GM23338 (cell line): ENCODE measurements at regions not wholly inside any gene's neighbourhood (a gene's known extent, or its start where the extent isn't known, plus 50 kb on each side); places are given as distances from the start of the nearest gene placed in this dataset.

Source experiments
- ATAC-seq: fragments of 200-7000 bp; cut with Tn5 transposase; 3 replicates; pipeline ENCODE4 v1.9.1; 2020
- DNase-seq: peaks from one replicate; pipeline ENCODE4 v3.0.0-alpha.2; 2015; ENCODE audit warnings: low spot score
- H2AFZ ChIP-seq: fragments of 200-600 bp; sonication (generic); 2 replicates; pipeline ENCODE4 v1.8.0; 2016; ENCODE audit warnings: antibody characterized with exemption, mild to moderate bottlenecking, moderate library complexity
- H3F3A ChIP-seq: fragments of 200-600 bp; sonication (generic); replicated peaks from 2 replicates; pipeline ENCODE4 v1.8.0; 2017; ENCODE audit warnings: antibody characterized with exemption, mixed run types, low read depth
- H3K27ac ChIP-seq: fragments of 200-600 bp; sonication (generic); 2 replicates; pipeline ENCODE4 v1.6.1; 2016; ENCODE audit warnings: low read depth
- H3K27me3 ChIP-seq: fragments of 200-600 bp; sonication (generic); 2 replicates; pipeline ENCODE4 v1.8.0; 2016; ENCODE audit warnings: mild to moderate bottlenecking, mixed run types, moderate library complexity; ENCODE audit not compliant: insufficient read depth
- H3K36me3 ChIP-seq: fragments of 200-600 bp; sonication (generic); 2 replicates; pipeline ENCODE4 v1.8.0; 2016; ENCODE audit warnings: mild to moderate bottlenecking; ENCODE audit not compliant: insufficient read depth
- H3K4me1 ChIP-seq: fragments of 200-600 bp; sonication (generic); 2 replicates; pipeline ENCODE4 v1.8.0; 2016; ENCODE audit warnings: mild to moderate bottlenecking, moderate library complexity; ENCODE audit not compliant: insufficient read depth
- H3K4me2 ChIP-seq: fragments of 200-600 bp; sonication (generic); 2 replicates; pipeline ENCODE4 v1.7.1; 2017; ENCODE audit warnings: mixed run types
- H3K4me3 ChIP-seq: fragments of 200-600 bp; sonication (generic); 2 replicates; pipeline ENCODE4 v1.6.1; 2016; ENCODE audit warnings: mixed run types
- H3K79me2 ChIP-seq: fragments of 200-600 bp; sonication (generic); replicated peaks from 2 replicates; pipeline ENCODE4 v1.8.0; 2017; ENCODE audit warnings: mild to moderate bottlenecking; ENCODE audit not compliant: insufficient read depth
- H3K9me2 ChIP-seq: fragments of 200-600 bp; sonication (generic); 2 replicates; pipeline ENCODE4 v1.8.0; 2017; ENCODE audit not compliant: insufficient read depth
- H4K20me1 ChIP-seq: fragments of 200-600 bp; sonication (generic); replicated peaks from 2 replicates; pipeline ENCODE4 v1.8.0; 2017; ENCODE audit warnings: mild to moderate bottlenecking; ENCODE audit not compliant: insufficient read depth
- H3K27ac Mint-ChIP-seq: 2 replicates; pipeline ENCODE4 v1.8.0; 2020; ENCODE audit warnings: inconsistent platforms, mild to moderate bottlenecking, moderate library complexity, mixed read lengths
- H3K27me3 Mint-ChIP-seq: 3 replicates; pipeline ENCODE4 v1.8.0; 2022; ENCODE audit warnings: low read depth, mild to moderate bottlenecking, moderate library complexity, mixed read lengths, inconsistent platforms; ENCODE audit not compliant: insufficient read depth, poor library complexity
- H3K36me3 Mint-ChIP-seq: 3 replicates; pipeline ENCODE4 v1.8.0; 2021; ENCODE audit warnings: low read depth, mild to moderate bottlenecking, inconsistent platforms, moderate library complexity, mixed read lengths
- H3K4me1 Mint-ChIP-seq: 3 replicates; pipeline ENCODE4 v1.8.0; 2020; ENCODE audit warnings: mild to moderate bottlenecking, inconsistent platforms, mixed read lengths
- H3K4me3 Mint-ChIP-seq: 3 replicates; pipeline ENCODE4 v1.8.0; 2021; ENCODE audit warnings: moderate library complexity, mild to moderate bottlenecking, inconsistent platforms, mixed read lengths
- H3K9me3 Mint-ChIP-seq: 3 replicates; pipeline ENCODE4 v1.8.0; 2020; ENCODE audit warnings: moderate library complexity, mild to moderate bottlenecking, inconsistent platforms, mixed read lengths
- CREB1 ChIP-seq: fragments of 250-450 bp; sonication (Bioruptor Pico); IDR thresholded peaks from 2 replicates; pipeline ENCODE4 v1.5.0; 2020; ENCODE audit warnings: low read depth, mild to moderate bottlenecking, moderate library complexity
- EZH2 ChIP-seq: fragments of 200-600 bp; sonication (generic); IDR thresholded peaks from one replicate; pipeline ENCODE4 v1.8.0; 2017; ENCODE audit warnings: antibody characterized with exemption, mild to moderate bottlenecking, low read depth; ENCODE audit not compliant: unreplicated experiment
- EZH2phosphoT487 ChIP-seq: fragments of 200-600 bp; sonication (generic); IDR thresholded peaks from one replicate; pipeline ENCODE4 v1.8.1; 2018; ENCODE audit warnings: antibody characterized with exemption; ENCODE audit not compliant: unreplicated experiment
- JUNB ChIP-seq: IDR thresholded peaks from one replicate; pipeline ENCODE4 v1.6.1; 2016; ENCODE audit warnings: antibody characterized with exemption; ENCODE audit not compliant: unreplicated experiment
- NANOG ChIP-seq: IDR thresholded peaks from 2 replicates; pipeline ENCODE4 v1.6.1; 2016; ENCODE audit warnings: antibody characterized with exemption, borderline replicate concordance
- POLR2AphosphoS5 ChIP-seq: IDR thresholded peaks from 2 replicates; pipeline ENCODE4 v1.6.1; 2016; ENCODE audit warnings: antibody characterized with exemption, low read depth
- ZNF114 ChIP-seq: fragments of 250-450 bp; sonication (Bioruptor Pico); IDR thresholded peaks from 2 replicates; pipeline ENCODE4 v1.5.0; 2020; ENCODE audit warnings: mild to moderate bottlenecking, moderate library complexity
- ZNF331 ChIP-seq: fragments of 250-450 bp; sonication (Bioruptor Pico); IDR thresholded peaks from 2 replicates; pipeline ENCODE4 v1.5.0; 2020; ENCODE audit warnings: low read depth, mild to moderate bottlenecking, moderate library complexity
- TF ChIP-seq, protein P1 (sequence below): IDR thresholded peaks from one replicate; pipeline ENCODE4 v1.6.1; 2018; ENCODE audit warnings: antibody characterized with exemption; ENCODE audit not compliant: unreplicated experiment
- TF ChIP-seq, protein P2 (sequence below), 2 experiments: fragments of 200-600 bp in 1 of 2; sonication (generic) in 1 of 2; conservative IDR thresholded peaks; 2 replicates each; pipeline versions ENCODE4 v1.5.1 to v1.6.1; 2016 to 2017; ENCODE audit warnings: antibody characterized with exemption in 2 of 2, low read depth in 2 of 2, mild to moderate bottlenecking in 2 of 2, moderate library complexity in 1 of 2
- TF ChIP-seq, protein P3 (sequence below): IDR thresholded peaks from 2 replicates; pipeline ENCODE4 v1.6.1; 2016; ENCODE audit warnings: antibody characterized with exemption

DNA sequence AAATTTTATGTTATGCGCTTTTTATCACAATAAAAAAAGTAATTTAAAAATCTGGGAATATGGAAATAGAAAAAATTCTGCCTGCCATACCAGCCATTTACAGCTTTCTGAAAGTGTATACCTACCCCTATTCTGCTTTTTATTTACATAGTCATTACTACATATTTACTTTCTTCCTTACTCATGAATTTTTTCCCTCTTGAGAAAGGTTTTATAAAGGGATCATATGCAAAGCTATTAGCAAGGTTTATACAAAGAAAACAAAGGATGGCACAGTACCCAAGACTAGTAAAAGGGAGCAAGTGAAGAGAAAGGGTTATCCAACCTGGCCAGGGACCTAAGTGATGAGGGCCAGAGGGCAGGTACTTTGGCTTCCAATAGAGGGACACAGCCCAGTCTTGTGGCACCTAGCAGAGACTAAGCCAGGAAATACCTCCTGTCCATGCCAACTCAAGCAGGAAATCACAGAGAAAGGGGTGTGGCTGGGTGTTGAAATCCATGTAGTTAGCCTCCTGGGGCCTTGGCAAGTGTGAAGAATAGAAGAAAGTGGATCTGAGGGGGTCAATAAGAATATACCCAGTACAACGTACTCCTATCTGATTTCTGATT lies 207.3 kb upstream of the VEGFC start:
- H3K27me3 Mint-ChIP-seq = no peaks in the 10 kb centered on the region
- Histone ChIP-seq H3F3A (no peaks in the 10 kb centered on the region), H3K4me3 (no peak overlapping the region), H3K4me2 (no peak overlapping the region), H4K20me1 (no peaks in the 10 kb centered on the region), H3K27ac (no peak overlapping the region), H3K27me3 (no peaks in the 10 kb centered on the region), H3K4me1 (no peaks in the 10 kb centered on the region), H3K36me3 (no peaks in the 10 kb centered on the region), H3K79me2 (no peaks in the 10 kb centered on the region), H2AFZ (no peak overlapping the region), H3K9me2 (no peaks in the 10 kb centered on the region)
- H3K4me1 Mint-ChIP-seq = peaks cover 2% of the 10 kb centered on the region; the same call in 2 of the 3 replicates
- H3K9me3 Mint-ChIP-seq = no peaks in the 10 kb centered on the region; the same call in 2 of the 3 replicates
- H3K36me3 Mint-ChIP-seq = no peaks in the 10 kb centered on the region
- ATAC-seq (peak; percentile 37; the same call in 1 of the 3 replicates), DNase-seq (peak; percentile 5)
- H3K27ac Mint-ChIP-seq = no peak overlapping the region; the same call in 1 of the 2 replicates
- TF ChIP-seq, protein P1, sequence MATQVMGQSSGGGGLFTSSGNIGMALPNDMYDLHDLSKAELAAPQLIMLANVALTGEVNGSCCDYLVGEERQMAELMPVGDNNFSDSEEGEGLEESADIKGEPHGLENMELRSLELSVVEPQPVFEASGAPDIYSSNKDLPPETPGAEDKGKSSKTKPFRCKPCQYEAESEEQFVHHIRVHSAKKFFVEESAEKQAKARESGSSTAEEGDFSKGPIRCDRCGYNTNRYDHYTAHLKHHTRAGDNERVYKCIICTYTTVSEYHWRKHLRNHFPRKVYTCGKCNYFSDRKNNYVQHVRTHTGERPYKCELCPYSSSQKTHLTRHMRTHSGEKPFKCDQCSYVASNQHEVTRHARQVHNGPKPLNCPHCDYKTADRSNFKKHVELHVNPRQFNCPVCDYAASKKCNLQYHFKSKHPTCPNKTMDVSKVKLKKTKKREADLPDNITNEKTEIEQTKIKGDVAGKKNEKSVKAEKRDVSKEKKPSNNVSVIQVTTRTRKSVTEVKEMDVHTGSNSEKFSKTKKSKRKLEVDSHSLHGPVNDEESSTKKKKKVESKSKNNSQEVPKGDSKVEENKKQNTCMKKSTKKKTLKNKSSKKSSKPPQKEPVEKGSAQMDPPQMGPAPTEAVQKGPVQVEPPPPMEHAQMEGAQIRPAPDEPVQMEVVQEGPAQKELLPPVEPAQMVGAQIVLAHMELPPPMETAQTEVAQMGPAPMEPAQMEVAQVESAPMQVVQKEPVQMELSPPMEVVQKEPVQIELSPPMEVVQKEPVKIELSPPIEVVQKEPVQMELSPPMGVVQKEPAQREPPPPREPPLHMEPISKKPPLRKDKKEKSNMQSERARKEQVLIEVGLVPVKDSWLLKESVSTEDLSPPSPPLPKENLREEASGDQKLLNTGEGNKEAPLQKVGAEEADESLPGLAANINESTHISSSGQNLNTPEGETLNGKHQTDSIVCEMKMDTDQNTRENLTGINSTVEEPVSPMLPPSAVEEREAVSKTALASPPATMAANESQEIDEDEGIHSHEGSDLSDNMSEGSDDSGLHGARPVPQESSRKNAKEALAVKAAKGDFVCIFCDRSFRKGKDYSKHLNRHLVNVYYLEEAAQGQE = no peak
- TF ChIP-seq ZNF114 (CRISPR knock-in tag) (no peak), NANOG (no peak), POLR2AphosphoS5 (no peak), ZNF331 (CRISPR knock-in tag) (no peak), JUNB (no peak), EZH2 (no peak), EZH2phosphoT487 (no peak), CREB1 (CRISPR knock-in tag) (no peak)
- TF ChIP-seq, protein P2, sequence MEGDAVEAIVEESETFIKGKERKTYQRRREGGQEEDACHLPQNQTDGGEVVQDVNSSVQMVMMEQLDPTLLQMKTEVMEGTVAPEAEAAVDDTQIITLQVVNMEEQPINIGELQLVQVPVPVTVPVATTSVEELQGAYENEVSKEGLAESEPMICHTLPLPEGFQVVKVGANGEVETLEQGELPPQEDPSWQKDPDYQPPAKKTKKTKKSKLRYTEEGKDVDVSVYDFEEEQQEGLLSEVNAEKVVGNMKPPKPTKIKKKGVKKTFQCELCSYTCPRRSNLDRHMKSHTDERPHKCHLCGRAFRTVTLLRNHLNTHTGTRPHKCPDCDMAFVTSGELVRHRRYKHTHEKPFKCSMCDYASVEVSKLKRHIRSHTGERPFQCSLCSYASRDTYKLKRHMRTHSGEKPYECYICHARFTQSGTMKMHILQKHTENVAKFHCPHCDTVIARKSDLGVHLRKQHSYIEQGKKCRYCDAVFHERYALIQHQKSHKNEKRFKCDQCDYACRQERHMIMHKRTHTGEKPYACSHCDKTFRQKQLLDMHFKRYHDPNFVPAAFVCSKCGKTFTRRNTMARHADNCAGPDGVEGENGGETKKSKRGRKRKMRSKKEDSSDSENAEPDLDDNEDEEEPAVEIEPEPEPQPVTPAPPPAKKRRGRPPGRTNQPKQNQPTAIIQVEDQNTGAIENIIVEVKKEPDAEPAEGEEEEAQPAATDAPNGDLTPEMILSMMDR (conservative IDR thresholded peaks at IDR 0.05; ENCODE audit: low read depth in 2 of 2) = no peak
- TF ChIP-seq, protein P3, sequence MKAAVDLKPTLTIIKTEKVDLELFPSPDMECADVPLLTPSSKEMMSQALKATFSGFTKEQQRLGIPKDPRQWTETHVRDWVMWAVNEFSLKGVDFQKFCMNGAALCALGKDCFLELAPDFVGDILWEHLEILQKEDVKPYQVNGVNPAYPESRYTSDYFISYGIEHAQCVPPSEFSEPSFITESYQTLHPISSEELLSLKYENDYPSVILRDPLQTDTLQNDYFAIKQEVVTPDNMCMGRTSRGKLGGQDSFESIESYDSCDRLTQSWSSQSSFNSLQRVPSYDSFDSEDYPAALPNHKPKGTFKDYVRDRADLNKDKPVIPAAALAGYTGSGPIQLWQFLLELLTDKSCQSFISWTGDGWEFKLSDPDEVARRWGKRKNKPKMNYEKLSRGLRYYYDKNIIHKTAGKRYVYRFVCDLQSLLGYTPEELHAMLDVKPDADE = no peak
- no peak overlapping the region for H3K4me3 Mint-ChIP-seq
